Endothelial cell (in vitro differentiated cells): ENCODE measurements at regions not wholly inside any gene's neighbourhood (a gene's known extent, or its start where the extent isn't known, plus 50 kb on each side); places are given as distances from the start of the nearest gene placed in this dataset.

Source experiments
- DNase-seq: peaks from one replicate; pipeline ENCODE4 v3.0.0; 2021; ENCODE audit warnings: low spot score
- H3K27ac Mint-ChIP-seq: one replicate; pipeline ENCODE4 v1.8.0; 2021; ENCODE audit warnings: mixed read lengths, inconsistent platforms; ENCODE audit not compliant: unreplicated experiment
- H3K27me3 Mint-ChIP-seq: one replicate; pipeline ENCODE4 v1.8.0; 2021; ENCODE audit warnings: mild to moderate bottlenecking, moderate library complexity, mixed read lengths, inconsistent platforms; ENCODE audit not compliant: unreplicated experiment
- H3K36me3 Mint-ChIP-seq: one replicate; pipeline ENCODE4 v1.8.0; 2021; ENCODE audit warnings: mild to moderate bottlenecking, low read depth, mixed read lengths, inconsistent platforms; ENCODE audit not compliant: unreplicated experiment
- H3K4me1 Mint-ChIP-seq: one replicate; pipeline ENCODE4 v1.8.0; 2021; ENCODE audit warnings: mild to moderate bottlenecking, mixed read lengths, inconsistent platforms; ENCODE audit not compliant: unreplicated experiment
- H3K4me3 Mint-ChIP-seq: one replicate; pipeline ENCODE4 v1.8.0; 2021; ENCODE audit warnings: mild to moderate bottlenecking, mixed read lengths, inconsistent platforms; ENCODE audit not compliant: unreplicated experiment
- H3K9me3 Mint-ChIP-seq: one replicate; pipeline ENCODE4 v1.8.0; 2021; ENCODE audit warnings: mixed read lengths, inconsistent platforms; ENCODE audit not compliant: unreplicated experiment
- TF ChIP-seq, protein P1 (sequence below): fragments of 200-600 bp; sonication (generic); IDR thresholded peaks from one replicate; pipeline ENCODE4 v1.5.0; 2021; ENCODE audit warnings: antibody characterized with exemption; ENCODE audit not compliant: unreplicated experiment

DNA sequence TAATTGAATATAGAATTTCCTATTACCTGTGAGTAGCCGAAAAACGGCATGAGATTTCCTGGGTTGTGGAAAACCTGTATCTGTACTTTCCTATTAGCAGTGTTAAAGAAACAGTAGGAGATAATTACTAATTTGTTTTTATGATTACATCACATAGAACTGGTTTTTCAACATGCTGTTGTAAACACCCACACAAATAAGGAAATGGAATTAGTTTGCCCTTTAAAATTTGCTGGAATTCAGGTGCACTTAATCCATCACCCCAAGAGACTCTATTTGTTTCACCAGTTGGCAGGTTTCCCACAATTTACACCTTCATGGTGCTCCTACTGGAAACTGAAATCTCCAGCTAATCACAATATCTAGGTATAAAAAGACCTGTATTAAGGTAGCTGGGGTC lies 274.1 kb upstream of the SLC8A1 start:
- Mint-ChIP-seq H3K36me3 (no peaks in the 10 kb centered on the region), H3K4me1 (no peaks in the 10 kb centered on the region), H3K27ac (no peak overlapping the region), H3K9me3 (no peaks in the 10 kb centered on the region), H3K27me3 (no peaks in the 10 kb centered on the region), H3K4me3 (no peak overlapping the region)
- TF ChIP-seq, protein P1, sequence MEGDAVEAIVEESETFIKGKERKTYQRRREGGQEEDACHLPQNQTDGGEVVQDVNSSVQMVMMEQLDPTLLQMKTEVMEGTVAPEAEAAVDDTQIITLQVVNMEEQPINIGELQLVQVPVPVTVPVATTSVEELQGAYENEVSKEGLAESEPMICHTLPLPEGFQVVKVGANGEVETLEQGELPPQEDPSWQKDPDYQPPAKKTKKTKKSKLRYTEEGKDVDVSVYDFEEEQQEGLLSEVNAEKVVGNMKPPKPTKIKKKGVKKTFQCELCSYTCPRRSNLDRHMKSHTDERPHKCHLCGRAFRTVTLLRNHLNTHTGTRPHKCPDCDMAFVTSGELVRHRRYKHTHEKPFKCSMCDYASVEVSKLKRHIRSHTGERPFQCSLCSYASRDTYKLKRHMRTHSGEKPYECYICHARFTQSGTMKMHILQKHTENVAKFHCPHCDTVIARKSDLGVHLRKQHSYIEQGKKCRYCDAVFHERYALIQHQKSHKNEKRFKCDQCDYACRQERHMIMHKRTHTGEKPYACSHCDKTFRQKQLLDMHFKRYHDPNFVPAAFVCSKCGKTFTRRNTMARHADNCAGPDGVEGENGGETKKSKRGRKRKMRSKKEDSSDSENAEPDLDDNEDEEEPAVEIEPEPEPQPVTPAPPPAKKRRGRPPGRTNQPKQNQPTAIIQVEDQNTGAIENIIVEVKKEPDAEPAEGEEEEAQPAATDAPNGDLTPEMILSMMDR, result no peak
- no peak for DNase-seq

DNA sequence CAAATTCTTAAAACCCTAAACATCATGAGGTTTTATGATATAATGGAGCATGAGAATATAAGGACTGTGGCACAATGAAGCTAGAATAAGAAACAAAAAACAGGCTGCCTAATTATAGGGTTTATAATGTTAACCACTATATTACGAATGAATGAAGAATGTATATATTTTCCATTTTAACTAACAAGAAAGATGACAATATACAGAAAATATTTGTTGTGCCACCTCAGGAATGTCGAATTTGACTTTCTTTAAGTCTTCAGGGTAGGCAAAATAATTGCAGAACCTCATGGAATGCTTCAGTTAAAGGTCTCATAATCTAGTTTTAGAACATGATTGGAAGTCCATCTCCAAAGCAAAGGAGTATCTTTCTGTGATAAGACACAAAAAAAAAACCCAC lies 282.9 kb upstream of the SLC8A1 start:
- DNase-seq, result no peak
- Mint-ChIP-seq H3K4me3 (no peak overlapping the region), H3K36me3 (no peaks in the 10 kb centered on the region), H3K4me1 (peaks cover 17% of the 10 kb centered on the region), H3K27ac (no peak overlapping the region), H3K9me3 (no peaks in the 10 kb centered on the region), H3K27me3 (no peaks in the 10 kb centered on the region)
- TF ChIP-seq, protein P1, result no peak

DNA sequence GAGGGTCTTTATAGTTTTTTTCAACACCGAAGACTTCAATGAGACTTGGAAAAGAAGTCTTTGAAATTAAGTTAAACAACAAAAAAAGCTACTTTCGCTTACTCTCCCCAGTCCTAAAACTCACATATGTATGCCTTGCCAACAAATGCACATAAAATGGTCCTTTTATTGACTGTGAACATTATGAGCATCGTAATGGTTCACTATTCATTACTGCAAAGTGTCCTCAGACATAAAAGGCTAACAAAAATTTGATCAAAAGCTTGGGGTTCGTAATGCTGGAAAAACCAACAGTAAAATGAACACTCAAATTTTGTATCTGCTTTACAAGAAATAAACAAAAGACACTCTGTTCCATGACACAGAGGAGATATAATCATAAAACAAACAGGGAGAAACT lies 285.3 kb upstream of the SLC8A1 start:
- peaks cover 17% of the 10 kb centered on the region for H3K4me1 Mint-ChIP-seq
- H3K27me3 Mint-ChIP-seq, result no peaks in the 10 kb centered on the region
- H3K36me3 Mint-ChIP-seq, result no peaks in the 10 kb centered on the region
- TF ChIP-seq, protein P1, result no peak
- DNase-seq, result no peak
- no peak overlapping the region for H3K27ac Mint-ChIP-seq
- H3K9me3 Mint-ChIP-seq, result no peaks in the 10 kb centered on the region
- no peak overlapping the region for H3K4me3 Mint-ChIP-seq

GRCh38 chr2:40740419-40740818 lies 288.5 kb upstream of the SLC8A1 start:
- no peak overlapping the region for H3K27ac Mint-ChIP-seq
- no peak for DNase-seq
- peaks cover 6% of the 10 kb centered on the region for H3K4me1 Mint-ChIP-seq
- no peaks in the 10 kb centered on the region for H3K9me3 Mint-ChIP-seq
- no peak overlapping the region for H3K4me3 Mint-ChIP-seq
- TF ChIP-seq, protein P1, result no peak
- no peaks in the 10 kb centered on the region for H3K36me3 Mint-ChIP-seq
- H3K27me3 Mint-ChIP-seq, result no peaks in the 10 kb centered on the region

GRCh38 chr2:40741532-40741931 lies 289.6 kb upstream of the SLC8A1 start:
- H3K27ac Mint-ChIP-seq, result no peak overlapping the region
- no peak overlapping the region for H3K4me3 Mint-ChIP-seq
- peaks cover 6% of the 10 kb centered on the region for H3K4me1 Mint-ChIP-seq
- H3K27me3 Mint-ChIP-seq, result no peaks in the 10 kb centered on the region
- no peaks in the 10 kb centered on the region for H3K36me3 Mint-ChIP-seq
- no peak for DNase-seq
- TF ChIP-seq, protein P1, result no peak
- no peaks in the 10 kb centered on the region for H3K9me3 Mint-ChIP-seq
